CD14-positive monocyte (primary cell): ENCODE measurements at regions not wholly inside any gene's neighbourhood (a gene's known extent, or its start where the extent isn't known, plus 50 kb on each side); places are given as distances from the start of the nearest gene placed in this dataset.

Source experiments
- DNase-seq, 3 donors: peaks; one replicate each; pipeline ENCODE4 v3.0.0-alpha.2; 2011 to 2022
- H2AFZ ChIP-seq: 2 replicates; pipeline ENCODE4 v1.6.0; 2012; ENCODE audit warnings: mild to moderate bottlenecking, low read depth, low read length, inconsistent platforms; ENCODE audit not compliant: insufficient read depth, poor library complexity, severe bottlenecking
- H3K27ac ChIP-seq, 2 donors: 1 replicate in 1 of 2; 2 replicates in 1 of 2; pipeline ENCODE4 v1.5.1; 2012 to 2013; ENCODE audit warnings: low read length in 2 of 2, control low read depth in 1 of 2, inconsistent platforms in 1 of 2, low read depth in 1 of 2, mild to moderate bottlenecking in 1 of 2
- H3K27me3 ChIP-seq, 2 donors: one replicate each; pipeline versions ENCODE4 v1.6.0 to v1.6.1; 2011 to 2013; ENCODE audit warnings: low read length in 2 of 2; ENCODE audit not compliant: control insufficient read depth in 2 of 2, insufficient read depth in 2 of 2
- H3K36me3 ChIP-seq, 2 donors: replicated peaks in 1 of 2; 1 replicate in 1 of 2; 2 replicates in 1 of 2; pipeline versions ENCODE4 v1.5.1 to v1.6.1; 2012 to 2013; ENCODE audit warnings: low read length in 2 of 2, control low read depth in 1 of 2, inconsistent platforms in 1 of 2, mild to moderate bottlenecking in 1 of 2; ENCODE audit not compliant: insufficient read depth in 2 of 2, control insufficient read depth in 1 of 2
- H3K4me1 ChIP-seq, 2 donors: 1 replicate in 1 of 2; 2 replicates in 1 of 2; pipeline versions ENCODE4 v1.5.1 to v1.6.1; 2012 to 2013; ENCODE audit warnings: low read length in 2 of 2, control low read depth in 1 of 2, inconsistent platforms in 1 of 2, mild to moderate bottlenecking in 1 of 2, moderate library complexity in 1 of 2; ENCODE audit not compliant: insufficient read depth in 2 of 2, control insufficient read depth in 1 of 2
- H3K4me2 ChIP-seq: replicated peaks from 2 replicates; pipeline ENCODE3; 2012; ENCODE audit warnings: low read length, moderate library complexity, mild to moderate bottlenecking; ENCODE audit not compliant: poor library complexity, severe bottlenecking; ENCODE audit errors: extremely low read depth
- H3K4me3 ChIP-seq, 3 experiments: fragments of 200-600 bp in 1 of 3; sonication (generic) in 1 of 3; replicated peaks in 1 of 3; 1 replicate in 2 of 3; 2 replicates in 1 of 3; pipeline ENCODE4 v1.5.1; 2011 to 2013; ENCODE audit warnings: low read length in 3 of 3, mild to moderate bottlenecking in 3 of 3, control low read depth in 2 of 3, low read depth in 2 of 3, inconsistent platforms in 1 of 3, moderate library complexity in 1 of 3
- H3K79me2 ChIP-seq: 2 replicates; pipeline ENCODE4 v1.6.0; 2012; ENCODE audit warnings: mild to moderate bottlenecking, control low read depth, inconsistent platforms, low read length, moderate library complexity; ENCODE audit not compliant: insufficient read depth
- H3K9ac ChIP-seq: 2 replicates; pipeline ENCODE4 v1.6.0; 2017; ENCODE audit warnings: low read length, mild to moderate bottlenecking; ENCODE audit not compliant: insufficient read depth, poor library complexity, severe bottlenecking
- H3K9me3 ChIP-seq, 2 donors: replicated peaks in 1 of 2; 1 replicate in 1 of 2; 2 replicates in 1 of 2; pipeline versions ENCODE4 v1.5.1 to v1.6.1; 2012 to 2013; ENCODE audit warnings: low read length in 2 of 2, control low read depth in 1 of 2; ENCODE audit not compliant: control insufficient read depth in 1 of 2, insufficient read depth in 1 of 2
- H4K20me1 ChIP-seq: 2 replicates; pipeline ENCODE4 v1.6.0; 2012; ENCODE audit warnings: mild to moderate bottlenecking, low read length, control low read depth, moderate library complexity; ENCODE audit not compliant: insufficient read depth
- H3K27ac Mint-ChIP-seq, 7 donors: one replicate each; pipeline ENCODE4 v1.8.0; 2020; ENCODE audit warnings: mild to moderate bottlenecking in 7 of 7, mixed read lengths in 7 of 7, moderate library complexity in 6 of 7, inconsistent platforms in 2 of 7
- H3K27me3 Mint-ChIP-seq, 3 donors: one replicate each; pipeline ENCODE4 v1.8.0; 2021 to 2022; ENCODE audit warnings: low read depth in 3 of 3, mild to moderate bottlenecking in 3 of 3, mixed read lengths in 3 of 3, moderate library complexity in 3 of 3, inconsistent platforms in 1 of 3
- H3K36me3 Mint-ChIP-seq, 2 donors: one replicate each; pipeline ENCODE4 v1.8.0; 2020; ENCODE audit warnings: mixed read lengths in 2 of 2, inconsistent platforms in 1 of 2, mild to moderate bottlenecking in 1 of 2
- H3K4me1 Mint-ChIP-seq: one replicate; pipeline ENCODE4 v1.8.0; 2020; ENCODE audit warnings: mild to moderate bottlenecking, mixed read lengths
- H3K4me3 Mint-ChIP-seq, 2 donors: one replicate each; pipeline ENCODE4 v1.8.0; 2020; ENCODE audit warnings: mild to moderate bottlenecking in 2 of 2, mixed read lengths in 2 of 2, moderate library complexity in 1 of 2
- H3K9me3 Mint-ChIP-seq, 7 donors: one replicate each; pipeline ENCODE4 v1.8.0; 2020 to 2022; ENCODE audit warnings: mixed read lengths in 7 of 7, mild to moderate bottlenecking in 6 of 7, moderate library complexity in 6 of 7, inconsistent platforms in 2 of 7
- WGBS: methylation state at CpG from one replicate; pipeline ENCODE4 v1.1.5; 2013; ENCODE audit warnings: missing lambda C conversion rate; ENCODE audit not compliant: insufficient coverage; 5-methylcytosine and 5-hydroxymethylcytosine counted together
- intact Hi-C, 2 donors: fragments of 100-400 bp; cut with micrococcal nuclease; formaldehyde crosslinking; loops; one replicate each; pipeline versions ENCODE4 v1.15.0 to v1.15.1; 2023
- TF ChIP-seq, protein P1 (sequence below): fragments of 200-600 bp; IDR thresholded peaks from one replicate; pipeline ENCODE4 v1.8.0; 2022; ENCODE audit warnings: antibody characterized with exemption, mild to moderate bottlenecking

DNA sequence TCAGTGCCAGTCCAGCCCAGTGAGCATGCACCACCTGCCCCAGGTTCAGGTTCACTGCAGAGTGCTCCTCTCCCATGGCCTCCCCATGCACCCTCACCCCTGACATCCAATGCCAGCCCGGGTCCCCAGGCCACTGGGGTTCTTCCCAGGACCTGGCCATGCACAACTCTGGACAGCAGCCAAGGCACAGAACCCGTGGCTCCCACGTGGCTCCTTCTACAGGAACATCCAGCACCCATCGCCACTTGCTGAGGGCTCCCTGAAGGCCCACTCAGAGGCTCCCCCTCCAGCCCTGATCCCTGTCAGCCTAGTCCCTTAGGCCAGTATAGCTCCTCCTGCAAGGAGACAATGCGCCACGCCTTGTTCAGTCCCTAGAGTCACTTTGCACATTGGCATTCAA, 110.8 kb downstream of the IRX2 start:
- Histone ChIP-seq H2AFZ (no peak overlapping the region), H3K9me3 (peaks cover 0 to 14% of the 10 kb centered on the region in 2 donors), H3K79me2 (no peaks in the 10 kb centered on the region), H4K20me1 (no peaks in the 10 kb centered on the region), H3K4me3 (no peak overlapping the region), H3K4me2 (no peak overlapping the region), H3K36me3 (no peaks in the 10 kb centered on the region), H3K27me3 (no peaks in the 10 kb centered on the region), H3K9ac (no peak overlapping the region), H3K4me1 (no peaks in the 10 kb centered on the region), H3K27ac (no peak overlapping the region)
- no peak for DNase-seq
- TF ChIP-seq, protein P1, sequence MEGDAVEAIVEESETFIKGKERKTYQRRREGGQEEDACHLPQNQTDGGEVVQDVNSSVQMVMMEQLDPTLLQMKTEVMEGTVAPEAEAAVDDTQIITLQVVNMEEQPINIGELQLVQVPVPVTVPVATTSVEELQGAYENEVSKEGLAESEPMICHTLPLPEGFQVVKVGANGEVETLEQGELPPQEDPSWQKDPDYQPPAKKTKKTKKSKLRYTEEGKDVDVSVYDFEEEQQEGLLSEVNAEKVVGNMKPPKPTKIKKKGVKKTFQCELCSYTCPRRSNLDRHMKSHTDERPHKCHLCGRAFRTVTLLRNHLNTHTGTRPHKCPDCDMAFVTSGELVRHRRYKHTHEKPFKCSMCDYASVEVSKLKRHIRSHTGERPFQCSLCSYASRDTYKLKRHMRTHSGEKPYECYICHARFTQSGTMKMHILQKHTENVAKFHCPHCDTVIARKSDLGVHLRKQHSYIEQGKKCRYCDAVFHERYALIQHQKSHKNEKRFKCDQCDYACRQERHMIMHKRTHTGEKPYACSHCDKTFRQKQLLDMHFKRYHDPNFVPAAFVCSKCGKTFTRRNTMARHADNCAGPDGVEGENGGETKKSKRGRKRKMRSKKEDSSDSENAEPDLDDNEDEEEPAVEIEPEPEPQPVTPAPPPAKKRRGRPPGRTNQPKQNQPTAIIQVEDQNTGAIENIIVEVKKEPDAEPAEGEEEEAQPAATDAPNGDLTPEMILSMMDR, result no peak
- H3K27ac Mint-ChIP-seq, result no peak overlapping the region
- H3K36me3 Mint-ChIP-seq, result no peaks in the 10 kb centered on the region
- H3K4me3 Mint-ChIP-seq, result no peak overlapping the region
- H3K4me1 Mint-ChIP-seq, result no peaks in the 10 kb centered on the region
- peaks cover 0 to 15% (median 7%) of the 10 kb centered on the region in 7 donors for H3K9me3 Mint-ChIP-seq
- WGBS, result 90% methylated on average over 6 of the region's 6 CpGs
- H3K27me3 Mint-ChIP-seq, result peaks cover 0 to 2% (median 0%) of the 10 kb centered on the region in 3 donors
- intact Hi-C loops, result no loop called here

- Mint-ChIP-seq H3K36me3 (no peaks in the 10 kb centered on the region), H3K4me3 (no peak overlapping the region)
- no peaks in the 10 kb centered on the region for H3K79me2 ChIP-seq
These were observed 112.1 kb downstream of the IRX2 start for GRCh38 chr5:2639425-2639824.

More at GRCh38 chr5:2639425-2639824, 112.1 kb downstream of the IRX2 start:
- H4K20me1 ChIP-seq, result no peaks in the 10 kb centered on the region
- Mint-ChIP-seq H3K9me3 (peaks cover 0 to 18% (median 8%) of the 10 kb centered on the region in 7 donors), H3K4me1 (no peaks in the 10 kb centered on the region), H3K27ac (no peak overlapping the region), H3K27me3 (peaks cover 0 to 2% (median 0%) of the 10 kb centered on the region in 3 donors)
- no peak overlapping the region for H3K27ac ChIP-seq
- H3K4me1 ChIP-seq, result no peaks in the 10 kb centered on the region
- TF ChIP-seq, protein P1, result no peak
- H3K9ac ChIP-seq, result no peak overlapping the region
- no peak overlapping the region for H2AFZ ChIP-seq
- no peak overlapping the region for H3K4me2 ChIP-seq
- 91% methylated on average over 4 of the region's 5 CpGs for WGBS
- intact Hi-C loops, result no loop called here
- H3K4me3 ChIP-seq, result no peak overlapping the region
- no peak for DNase-seq
- no peaks in the 10 kb centered on the region for H3K36me3 ChIP-seq
- H3K27me3 ChIP-seq, result no peaks in the 10 kb centered on the region
- peaks cover 0 to 14% of the 10 kb centered on the region in 2 donors for H3K9me3 ChIP-seq
